GM18499 (cell line): ENCODE measurements at regions not wholly inside any gene's neighbourhood (a gene's known extent, or its start where the extent isn't known, plus 50 kb on each side); places are given as distances from the start of the nearest gene placed in this dataset.

Experiments
- ATAC-seq: cut with Tn5 transposase; IDR thresholded peaks from one replicate; pipeline ENCODE4 v1.9.1; 2021; ENCODE audit warnings: moderate number of reproducible peaks; ENCODE audit not compliant: insufficient read depth, unreplicated experiment

DNA sequence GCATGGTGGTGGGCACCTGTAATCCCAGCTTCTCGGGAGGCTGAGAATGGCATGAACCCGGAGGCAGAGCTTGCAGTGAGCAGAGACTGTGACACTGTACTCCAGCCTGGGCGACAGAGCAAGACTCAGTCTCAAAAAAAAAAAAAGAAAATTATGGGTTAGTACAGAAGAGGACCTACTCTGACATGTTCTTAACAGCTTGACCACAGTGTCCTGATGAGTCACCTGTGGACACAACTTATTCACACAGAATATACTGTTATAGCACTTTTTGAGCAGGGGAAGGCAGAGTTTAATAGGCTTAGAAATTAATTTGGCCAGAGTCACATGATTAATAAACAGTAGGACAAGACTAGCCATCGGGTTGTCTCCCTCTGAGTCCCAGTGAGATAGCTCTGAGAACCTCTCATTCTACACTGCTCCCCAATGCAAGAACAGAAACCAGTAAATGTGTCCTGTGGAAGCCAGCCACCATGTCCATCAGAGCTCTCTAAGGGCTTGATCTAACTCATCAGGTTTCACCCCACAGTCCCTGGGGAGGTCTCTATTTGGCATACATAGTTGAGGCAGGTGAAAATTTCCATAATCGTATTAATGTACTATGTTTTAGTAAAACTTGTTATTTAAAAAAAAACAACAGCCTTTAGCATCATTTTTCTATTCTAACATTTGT lies 1077.9 kb upstream of the C9orf72 start:
- ATAC-seq: no peak

DNA sequence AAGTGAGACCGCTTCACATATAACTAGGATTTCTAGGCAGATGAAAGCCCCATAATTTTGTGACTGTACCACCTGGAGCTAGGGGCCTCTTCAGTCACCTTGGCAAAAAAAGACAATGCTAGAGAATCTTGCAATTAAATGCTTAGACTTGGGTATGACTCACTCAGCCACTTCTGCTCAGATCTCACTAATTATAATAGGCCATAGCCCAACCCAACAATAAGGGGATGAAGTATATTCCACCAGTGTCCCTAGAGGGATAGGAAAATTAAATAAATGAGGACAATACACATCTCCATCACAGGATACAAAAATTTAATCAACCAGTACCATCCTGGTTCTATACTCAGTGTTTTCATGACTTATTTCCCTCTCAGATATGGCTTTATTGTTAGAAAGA lies 1079.9 kb upstream of the C9orf72 start:
- ATAC-seq: no peak

DNA sequence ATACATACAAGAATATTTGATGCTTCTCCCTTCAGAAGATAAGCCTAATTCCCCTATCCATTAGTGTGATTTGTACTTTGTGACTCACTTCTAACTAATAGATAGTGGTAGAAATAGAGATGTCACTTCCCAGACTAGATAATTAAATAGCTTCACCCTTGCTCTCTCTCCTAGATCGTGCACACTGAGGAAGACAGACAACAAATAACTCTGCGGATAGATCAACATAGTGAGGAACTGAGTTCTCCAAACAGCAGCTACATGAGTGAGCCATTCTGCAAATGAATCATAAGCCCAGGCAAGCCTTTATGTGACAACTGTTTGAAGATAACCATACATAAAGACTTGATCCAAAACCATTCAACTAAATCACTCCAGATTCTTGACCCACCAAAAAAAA lies 1083.4 kb upstream of the C9orf72 start:
- ATAC-seq: no peak

DNA sequence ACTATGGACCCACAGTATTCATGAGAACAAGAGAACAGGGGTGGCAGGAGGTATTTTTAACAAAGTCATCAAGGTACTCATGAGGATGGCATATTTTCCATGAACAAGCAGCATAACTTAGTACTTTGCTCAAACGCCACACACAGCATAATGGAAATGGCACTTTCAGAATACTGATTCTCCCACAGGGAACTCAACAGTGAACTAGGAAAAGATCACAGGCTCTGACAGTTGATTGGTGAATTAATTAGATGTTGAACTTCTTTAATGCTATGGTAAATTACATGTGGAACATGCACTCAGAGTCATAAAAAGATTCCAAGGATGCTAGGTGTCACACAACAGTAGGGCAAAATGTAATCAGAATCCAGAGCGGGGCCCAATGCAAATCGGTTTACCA lies 1088.6 kb upstream of the C9orf72 start:
- no peak for ATAC-seq

DNA sequence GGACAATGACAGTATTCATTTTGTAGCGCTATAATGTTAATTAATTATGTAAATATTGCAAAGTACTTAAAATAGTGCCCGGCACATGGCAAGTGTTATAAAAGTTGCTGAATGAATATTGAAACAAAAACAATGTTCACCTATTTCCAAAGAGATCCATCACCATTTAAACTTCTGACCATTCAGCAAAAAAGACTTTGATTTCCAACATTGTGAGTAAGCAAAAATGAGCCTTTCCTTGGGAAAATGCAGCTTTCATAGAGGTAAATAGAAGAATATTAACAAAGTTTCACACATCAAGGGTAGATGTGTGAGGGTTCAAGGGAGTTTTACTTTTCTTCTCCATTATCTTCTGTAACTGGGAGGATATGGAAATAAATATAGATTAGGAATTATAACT lies 1089.4 kb upstream of the C9orf72 start:
- no peak for ATAC-seq

DNA sequence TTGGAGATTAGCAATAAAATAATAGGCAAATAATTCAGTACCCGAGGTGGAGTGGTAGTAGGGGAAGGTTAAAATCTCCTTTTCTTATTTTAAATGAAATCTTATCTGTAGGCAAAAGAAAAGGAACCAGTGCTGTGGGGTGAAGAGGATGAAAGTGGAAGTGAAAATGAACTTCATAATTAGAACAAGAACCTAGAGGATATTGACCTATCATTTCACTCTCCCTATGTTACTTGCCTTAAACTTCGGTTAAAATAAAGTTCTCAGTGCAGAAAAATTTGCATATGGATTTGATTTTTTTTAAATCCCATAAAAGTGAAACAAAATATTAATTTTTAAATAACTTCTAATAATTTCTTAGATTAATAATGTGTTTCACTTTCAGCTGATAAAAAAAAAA lies 1094.9 kb upstream of the C9orf72 start:
- no peak for ATAC-seq

DNA sequence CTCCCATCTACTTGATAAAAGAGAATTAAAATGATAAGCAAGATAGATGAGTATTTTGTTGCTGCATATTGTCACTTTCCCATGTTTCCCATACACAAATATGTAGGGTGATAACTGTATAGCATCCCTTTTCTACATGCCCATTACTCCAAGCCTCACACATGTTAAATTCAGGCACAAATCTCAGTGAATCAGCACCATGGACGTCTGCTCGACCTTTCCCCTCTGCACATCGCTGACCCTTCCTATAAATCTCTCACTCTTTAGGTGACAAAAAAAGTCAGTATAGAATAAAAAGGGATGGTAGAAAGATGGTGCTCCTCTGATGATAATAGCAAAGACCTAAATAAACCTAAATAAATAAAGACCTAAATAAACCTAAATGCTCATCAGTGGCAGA lies 1097.7 kb upstream of the C9orf72 start:
- no peak for ATAC-seq

DNA sequence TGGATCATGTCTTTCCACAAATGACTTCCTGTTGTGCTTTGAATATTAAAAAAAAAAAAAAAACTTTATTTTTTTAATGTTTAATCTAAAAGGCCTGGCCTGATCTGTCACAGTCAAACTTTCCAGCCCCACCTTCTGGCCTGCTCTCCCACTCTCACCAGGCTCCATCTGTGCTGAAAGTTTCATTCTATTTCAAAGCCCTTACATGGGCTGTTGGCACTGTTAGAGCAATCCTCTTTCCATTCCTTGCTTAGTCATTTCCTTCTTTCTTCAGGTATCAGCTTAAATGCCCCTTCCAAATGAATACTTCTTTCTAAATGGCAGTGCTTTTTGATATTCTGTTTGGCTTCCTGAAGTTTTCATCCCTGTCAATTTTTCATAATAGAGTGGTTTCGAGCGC lies 1104.8 kb upstream of the C9orf72 start:
- no peak for ATAC-seq

DNA sequence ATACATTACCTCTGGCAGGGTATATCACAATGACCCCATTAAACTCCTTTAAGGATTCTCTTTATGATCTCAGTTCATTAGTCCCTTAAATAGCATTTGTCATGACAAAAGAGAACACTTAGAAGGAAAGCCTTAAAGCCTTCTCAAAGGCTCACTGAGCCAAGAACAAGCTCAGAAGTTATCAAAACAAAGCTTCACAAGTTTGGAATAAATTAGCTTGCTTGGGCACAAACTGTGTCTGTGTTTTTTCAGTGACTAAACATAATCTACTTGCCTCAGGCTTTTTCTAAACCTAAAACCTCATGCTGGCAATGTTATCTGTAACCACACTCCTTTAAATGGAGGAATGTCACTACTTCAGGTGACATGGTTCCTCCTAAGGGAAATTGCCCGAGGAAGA lies 1114.9 kb upstream of the C9orf72 start:
- ATAC-seq: no peak

DNA sequence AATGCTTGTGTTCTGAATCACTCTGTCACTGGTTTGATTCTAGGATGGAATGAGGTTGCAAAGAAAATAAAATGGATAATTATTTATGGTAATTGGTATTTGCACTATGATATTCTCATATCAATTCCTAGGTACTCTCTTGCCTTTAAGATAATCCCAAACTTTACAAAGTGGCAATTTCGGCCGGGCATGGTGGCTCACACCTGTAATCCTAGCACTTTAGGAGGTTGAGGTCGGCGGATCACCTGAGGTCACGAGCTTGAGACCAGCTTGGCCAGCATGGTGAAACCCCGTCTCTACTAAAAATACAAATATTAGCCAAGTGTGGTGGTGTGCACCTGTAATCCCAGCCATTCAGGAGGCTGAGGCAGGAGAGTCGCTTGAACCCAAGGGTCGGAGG lies 1118.7 kb upstream of the C9orf72 start:
- no peak for ATAC-seq

DNA sequence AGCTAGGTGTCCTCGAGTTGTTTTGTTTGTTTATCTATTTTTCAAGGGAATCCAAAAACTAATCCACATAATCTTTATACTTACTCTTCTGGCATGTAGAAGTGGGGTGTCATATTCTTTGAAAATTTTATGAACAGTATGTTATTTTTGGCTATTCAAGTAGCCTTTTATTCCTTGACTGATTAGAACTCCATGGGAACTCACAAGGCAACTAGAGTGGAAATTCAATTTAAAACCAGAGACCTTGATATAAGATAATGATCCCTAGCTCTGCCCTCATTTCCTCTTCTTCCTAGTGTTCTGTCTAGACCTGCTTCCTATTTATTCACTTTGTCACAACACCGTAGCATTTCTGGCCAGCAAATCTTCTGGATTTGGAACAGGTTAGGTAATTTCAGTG lies 1123.7 kb upstream of the C9orf72 start:
- ATAC-seq: no peak

DNA sequence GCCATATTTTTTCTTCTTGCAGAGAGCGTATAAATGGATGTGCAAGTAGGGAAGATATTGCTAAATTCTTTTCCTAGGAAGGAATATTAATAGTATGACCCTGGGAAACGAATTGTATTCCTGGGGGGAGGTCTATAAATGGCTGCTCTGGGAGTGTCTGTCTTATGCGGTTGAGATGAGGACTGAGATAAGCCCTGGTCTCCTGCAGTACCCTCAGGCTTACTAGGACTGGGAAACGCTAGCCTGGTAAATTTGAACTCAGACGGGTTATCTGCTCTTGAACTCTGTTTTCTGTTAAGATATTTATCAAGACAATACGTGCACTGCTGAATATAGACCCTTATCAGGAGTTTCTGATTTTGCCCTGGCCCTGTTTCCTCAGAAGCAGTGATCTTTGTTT lies 1126.4 kb upstream of the C9orf72 start:
- no peak for ATAC-seq

DNA sequence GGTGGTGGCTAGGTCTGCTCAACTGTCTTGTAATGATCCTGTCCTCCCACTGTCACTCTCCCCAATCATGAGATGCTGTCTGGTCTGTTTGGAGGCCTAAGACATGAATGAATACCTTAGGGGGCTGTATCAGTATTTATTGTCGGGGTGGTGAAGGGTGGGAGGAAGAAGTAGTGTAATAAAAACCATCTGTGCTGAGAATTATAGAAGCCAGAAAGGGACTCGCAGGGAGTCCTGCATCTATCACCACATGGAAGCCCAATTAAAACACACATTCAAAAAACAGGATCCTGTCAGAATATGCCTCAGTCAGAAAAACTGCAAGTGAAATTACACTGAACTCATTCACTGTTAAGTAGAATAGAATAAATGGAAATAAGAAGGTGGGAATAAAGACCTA lies 1134.3 kb upstream of the C9orf72 start:
- ATAC-seq: no peak

DNA sequence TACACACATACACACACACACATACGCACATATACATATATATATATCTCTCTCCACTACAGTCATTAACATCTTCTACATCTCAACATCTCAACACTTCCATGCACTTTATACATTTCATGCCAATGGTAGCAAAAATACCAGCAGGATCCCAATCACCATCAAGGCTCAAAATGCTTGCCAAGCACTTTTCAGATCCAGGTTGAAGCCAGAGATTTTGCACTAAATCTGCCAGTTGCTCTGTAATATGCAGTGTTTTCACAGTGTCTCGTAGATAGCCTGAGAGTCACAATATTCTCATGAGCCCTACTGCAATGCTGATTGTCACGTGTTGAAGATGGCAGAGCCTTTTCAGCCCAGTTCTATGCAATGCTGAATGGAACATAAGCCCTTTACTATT lies 1140.9 kb upstream of the C9orf72 start:
- ATAC-seq: no peak

DNA sequence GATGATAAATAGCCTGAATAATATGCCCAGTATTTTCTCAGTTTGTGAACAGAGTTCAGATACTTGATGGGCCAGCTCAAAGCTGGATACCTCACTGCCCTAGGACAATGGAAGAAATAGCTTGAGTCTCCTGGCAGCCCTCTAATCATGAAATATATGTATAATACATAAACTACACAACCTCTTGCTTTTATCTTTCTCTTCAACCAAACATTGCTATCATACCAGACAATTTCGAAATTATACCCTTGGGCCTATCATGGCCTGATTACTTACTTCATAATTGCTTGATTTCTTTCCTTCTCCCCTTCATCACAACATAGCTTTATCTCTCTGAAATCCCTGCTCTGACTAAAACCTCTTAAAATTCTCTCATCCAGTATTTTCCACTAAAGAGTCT lies 1144.9 kb upstream of the C9orf72 start:
- no peak for ATAC-seq

DNA sequence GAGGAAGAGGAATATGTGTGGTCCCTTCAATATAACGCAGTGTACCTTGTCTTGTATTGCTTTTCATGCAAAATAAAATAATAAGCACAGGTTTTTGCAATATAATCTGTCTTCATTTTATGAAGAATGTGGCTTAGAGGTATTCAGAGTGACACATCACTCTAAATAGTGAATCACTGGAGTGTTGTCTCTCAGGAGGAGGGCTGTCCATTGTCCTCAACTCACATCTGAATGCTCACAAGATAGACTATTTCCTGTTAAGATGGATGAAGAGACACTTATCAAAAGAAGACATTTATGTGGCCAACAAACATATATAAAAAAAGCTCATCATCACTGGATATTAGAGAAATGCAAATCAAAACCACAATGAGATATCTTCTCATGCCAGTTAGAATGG lies 1147.5 kb upstream of the C9orf72 start:
- no peak for ATAC-seq

DNA sequence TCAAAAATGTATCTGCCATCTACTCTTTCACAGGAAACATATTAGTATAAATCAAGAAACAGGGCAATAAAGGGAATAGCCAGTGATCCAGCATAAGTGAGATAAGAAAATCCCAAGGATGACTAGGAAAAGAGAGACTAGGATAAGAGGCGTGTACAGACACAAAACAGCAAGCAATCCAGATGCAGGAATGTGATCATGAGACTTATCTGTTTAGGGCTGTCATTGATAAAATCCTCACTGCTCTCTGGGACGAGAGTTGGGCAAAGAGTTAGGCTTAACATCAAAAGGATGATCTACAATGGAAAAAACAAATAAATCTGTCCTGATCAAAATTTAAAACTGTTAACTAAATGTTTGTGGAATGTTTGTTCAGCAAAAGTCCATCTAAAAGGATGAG lies 1156.8 kb upstream of the C9orf72 start:
- no peak for ATAC-seq

DNA sequence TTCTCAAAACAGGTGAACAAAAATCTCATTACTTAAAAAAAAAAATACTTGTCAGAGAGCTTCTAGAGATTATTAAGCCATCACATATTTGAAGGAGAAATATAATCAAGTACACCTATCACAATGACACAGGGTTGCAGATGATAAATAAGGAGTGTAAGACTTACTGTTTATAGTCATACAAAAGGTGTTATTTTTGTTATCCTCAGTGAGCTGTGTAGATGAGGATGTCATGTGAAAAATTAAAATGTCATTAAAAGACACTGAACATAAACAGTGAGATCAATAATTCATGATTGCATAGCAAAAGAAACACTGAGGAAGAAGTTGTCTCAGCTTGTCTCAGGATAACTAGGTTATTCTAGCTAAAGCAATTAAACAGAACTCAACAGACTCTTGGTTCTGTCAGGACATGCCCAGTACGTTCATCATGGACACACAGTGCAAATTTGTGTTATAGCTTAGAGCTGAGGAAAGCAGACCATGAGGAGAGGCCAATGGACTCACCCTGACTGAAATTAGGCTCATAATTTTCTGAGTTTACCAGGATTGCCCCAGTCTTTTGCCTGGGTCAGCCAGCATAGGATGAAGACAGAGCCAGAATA lies 1162.6 kb upstream of the C9orf72 start:
- no peak for ATAC-seq

DNA sequence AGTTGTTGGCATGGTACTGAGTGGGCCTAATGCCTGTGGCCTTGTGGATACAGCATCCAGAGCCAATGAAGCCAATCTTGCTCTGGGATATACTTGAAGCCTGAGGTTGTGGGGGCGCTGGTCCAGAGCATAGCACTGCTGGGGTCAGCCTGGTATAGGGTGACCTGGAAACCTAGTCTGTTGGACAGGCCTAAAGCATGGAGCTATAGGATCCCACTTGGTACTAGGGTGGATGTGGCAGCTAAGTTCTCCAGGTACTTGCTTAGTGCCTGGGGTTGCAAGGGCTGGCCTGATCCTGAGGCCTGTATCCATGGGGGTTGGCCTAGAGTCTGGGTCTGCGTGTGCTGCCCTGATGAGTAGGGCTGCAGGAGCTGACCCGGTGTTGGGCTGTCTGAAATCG lies 1168.2 kb upstream of the C9orf72 start:
- no peak for ATAC-seq

DNA sequence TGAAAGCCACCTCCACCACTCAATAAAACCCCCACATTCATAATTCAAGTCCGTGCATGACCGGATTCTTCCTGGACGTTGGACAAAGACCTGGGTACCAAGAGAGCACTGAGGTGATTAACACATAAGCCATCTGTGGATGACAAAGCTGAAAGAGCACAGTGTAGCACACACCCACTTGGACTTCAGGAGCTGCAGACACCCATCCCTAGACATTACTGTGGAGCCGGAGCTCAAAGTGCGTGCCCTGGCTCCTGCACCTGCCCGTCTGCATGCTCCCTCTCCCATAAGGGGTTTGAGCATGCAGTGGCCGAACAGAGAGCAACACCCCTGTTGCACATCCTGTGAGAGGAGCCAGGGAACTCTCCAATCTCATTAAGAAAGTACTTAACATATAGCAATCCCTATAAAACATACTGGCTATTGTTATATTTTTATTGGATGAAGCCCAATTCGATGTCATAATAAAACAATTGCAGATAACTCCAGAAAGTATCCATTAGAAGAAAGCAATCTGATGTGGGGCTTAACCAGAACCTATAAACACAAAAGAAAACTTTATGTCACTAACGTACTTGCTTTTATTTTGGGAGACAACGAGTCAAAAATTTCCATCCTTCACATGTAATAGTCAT lies 1174.2 kb upstream of the C9orf72 start:
- ATAC-seq: no peak

DNA sequence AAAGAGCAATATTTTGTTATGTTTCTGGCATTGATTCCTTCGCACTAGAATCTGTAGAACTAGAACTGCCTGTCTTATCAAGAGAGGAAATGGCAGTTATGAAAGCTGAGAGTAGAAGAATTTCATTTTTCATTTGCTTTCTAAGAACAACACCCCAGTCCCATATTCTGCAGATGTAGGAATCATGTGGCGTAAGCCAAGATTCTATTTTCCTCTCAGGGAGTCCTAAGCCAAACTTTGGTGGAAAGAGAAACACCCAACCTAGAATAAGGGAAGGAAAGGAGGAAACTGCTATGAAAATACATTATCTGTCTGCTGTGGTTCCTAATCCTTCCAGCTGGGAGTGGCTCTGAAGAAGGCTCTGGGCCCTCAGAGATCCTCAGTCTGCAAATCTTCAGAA lies 1176.9 kb upstream of the C9orf72 start:
- ATAC-seq: no peak

DNA sequence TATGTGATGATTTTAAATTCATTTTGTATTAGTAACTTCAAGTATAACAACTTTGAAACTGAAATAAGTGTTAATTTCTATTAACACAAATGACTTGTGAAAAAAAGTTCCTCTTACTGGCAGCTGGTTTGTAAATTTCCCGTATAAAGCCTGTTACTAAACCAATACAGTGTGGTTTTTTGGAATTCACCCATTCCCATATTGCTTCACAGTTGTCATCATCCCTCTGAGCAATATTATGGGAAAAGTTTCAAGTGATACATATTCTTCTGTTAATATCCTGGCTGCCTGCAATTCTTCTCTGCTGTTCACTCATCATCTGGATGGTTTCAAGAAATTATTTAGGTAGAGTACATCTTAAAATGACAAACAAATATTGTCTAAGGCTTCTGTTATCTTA lies 1185.1 kb upstream of the C9orf72 start:
- ATAC-seq: no peak
